Naive thymus-derived CD4-positive, alpha-beta T cell (primary cell): ENCODE measurements at regions not wholly inside any gene's neighbourhood (a gene's known extent, or its start where the extent isn't known, plus 50 kb on each side); places are given as distances from the start of the nearest gene placed in this dataset.

Experiments
- ATAC-seq: fragments of 150-1000 bp; cut with Tn5 transposase; 2 replicates; pipeline ENCODE4 v1.10.0; 2021; ENCODE audit warnings: mild to moderate bottlenecking, moderate library complexity
- CTCF ChIA-PET: fragments of 350-600 bp; sonication (Branson Sonifier 250); formaldehyde crosslinking; loops from one replicate; lab custom pipeline; 2021; ENCODE audit warnings: antibody characterized with exemption; lab: Charles Lee
- POLR2A ChIA-PET: fragments of 350-600 bp; sonication (Branson Sonifier 250); formaldehyde crosslinking; loops from one replicate; lab custom pipeline; 2021; ENCODE audit warnings: antibody characterized with exemption, inconsistent platforms; lab: Charles Lee
- DNase-seq, 9 donors: peaks; one replicate each; pipeline versions ENCODE4 v3.0.0 to v3.0.0-alpha.2; 2020 to 2022; ENCODE audit warnings: mixed read lengths in 1 of 9
- H3K27ac ChIP-seq: one replicate; pipeline ENCODE4 v1.7.0; 2013; ENCODE audit warnings: mild to moderate bottlenecking, low read depth, low read length, moderate library complexity
- H3K27me3 ChIP-seq, 2 donors: one replicate each; pipeline ENCODE4 v1.7.0; 2013; ENCODE audit warnings: low read length in 2 of 2, mild to moderate bottlenecking in 2 of 2, moderate library complexity in 2 of 2; ENCODE audit not compliant: control insufficient read depth in 2 of 2, insufficient read depth in 2 of 2
- H3K36me3 ChIP-seq, 3 experiments: 1 replicate in 2 of 3; 2 replicates in 1 of 3; pipeline ENCODE4 v1.7.0; 2013; ENCODE audit warnings: low read length in 3 of 3, mild to moderate bottlenecking in 3 of 3, moderate library complexity in 1 of 3; ENCODE audit not compliant: insufficient read depth in 3 of 3, control insufficient read depth in 2 of 3
- H3K4me1 ChIP-seq, 2 donors: one replicate each; pipeline ENCODE4 v1.7.0; 2013; ENCODE audit warnings: low read length in 2 of 2, mild to moderate bottlenecking in 2 of 2, moderate library complexity in 1 of 2; ENCODE audit not compliant: control insufficient read depth in 2 of 2, insufficient read depth in 2 of 2
- H3K4me3 ChIP-seq: 2 replicates; pipeline ENCODE4 v1.7.0; 2013; ENCODE audit warnings: mild to moderate bottlenecking, low read length
- H3K9me3 ChIP-seq, 3 experiments: 1 replicate in 2 of 3; 2 replicates in 1 of 3; pipeline ENCODE4 v1.7.0; 2013; ENCODE audit warnings: low read length in 3 of 3; ENCODE audit not compliant: control insufficient read depth in 2 of 3
- H3K27ac Mint-ChIP-seq, 9 donors: one replicate each; pipeline ENCODE4 v1.8.0; 2020 to 2022; ENCODE audit warnings: mixed read lengths in 9 of 9, mild to moderate bottlenecking in 8 of 9, moderate library complexity in 5 of 9, inconsistent platforms in 2 of 9
- H3K27me3 Mint-ChIP-seq, 5 donors: one replicate each; pipeline ENCODE4 v1.8.0; 2021 to 2022; ENCODE audit warnings: mixed read lengths in 5 of 5, mild to moderate bottlenecking in 1 of 5
- H3K36me3 Mint-ChIP-seq, 5 donors: one replicate each; pipeline ENCODE4 v1.8.0; 2020 to 2022; ENCODE audit warnings: mixed read lengths in 5 of 5, mild to moderate bottlenecking in 3 of 5, inconsistent platforms in 1 of 5
- H3K4me1 Mint-ChIP-seq, 7 donors: one replicate each; pipeline ENCODE4 v1.8.0; 2020 to 2022; ENCODE audit warnings: mixed read lengths in 7 of 7, mild to moderate bottlenecking in 3 of 7, inconsistent platforms in 1 of 7
- H3K4me3 Mint-ChIP-seq, 10 donors: one replicate each; pipeline ENCODE4 v1.8.0; 2020 to 2022; ENCODE audit warnings: mild to moderate bottlenecking in 10 of 10, mixed read lengths in 10 of 10, moderate library complexity in 6 of 10, inconsistent platforms in 2 of 10
- H3K9me3 Mint-ChIP-seq, 11 donors: one replicate each; pipeline ENCODE4 v1.8.0; 2020 to 2022; ENCODE audit warnings: mixed read lengths in 11 of 11, mild to moderate bottlenecking in 4 of 11, inconsistent platforms in 1 of 11, moderate library complexity in 1 of 11
- intact Hi-C, 2 donors: fragments of 100-400 bp; cut with micrococcal nuclease; formaldehyde crosslinking; loops; one replicate each; pipeline ENCODE4 v1.15.1; 2023

- Histone ChIP-seq H3K4me3 (no peak overlapping the region), H3K4me1 (no peaks in the 10 kb centered on the region), H3K36me3 (no peaks in the 10 kb centered on the region), H3K27ac (no peak overlapping the region), H3K27me3 (no peaks in the 10 kb centered on the region), H3K9me3 (no peaks in the 10 kb centered on the region)
- Mint-ChIP-seq H3K9me3 (peaks cover 0 to 11% (median 5%) of the 10 kb centered on the region in 11 donors), H3K27ac (no peak overlapping the region), H3K27me3 (peaks cover 0 to 16% (median 9%) of the 10 kb centered on the region in 5 donors), H3K4me1 (no peaks in the 10 kb centered on the region), H3K36me3 (no peaks in the 10 kb centered on the region), H3K4me3 (no peak overlapping the region)
- no peak for DNase-seq
- POLR2A ChIA-PET, result no interaction called here
- CTCF ChIA-PET, result no interaction called here
- no peak for ATAC-seq
- intact Hi-C loops, result no loop called here
Measured at GRCh38 chr10:29096303-29096824, 192.5 kb upstream of the LYZL1 start.

- intact Hi-C loops, result no loop called here
- POLR2A ChIA-PET, result no interaction called here
- H3K4me1 ChIP-seq, result no peaks in the 10 kb centered on the region
- no peak overlapping the region for H3K4me3 Mint-ChIP-seq
- no peaks in the 10 kb centered on the region for H3K27me3 ChIP-seq
- no peaks in the 10 kb centered on the region for H3K36me3 ChIP-seq
- CTCF ChIA-PET, result no interaction called here
- H3K27me3 Mint-ChIP-seq, result peaks cover 0 to 22% (median 19%) of the 10 kb centered on the region in 5 donors
- H3K4me3 ChIP-seq, result no peak overlapping the region
- H3K9me3 ChIP-seq, result no peaks in the 10 kb centered on the region
- ATAC-seq (no peak), DNase-seq (no peak)
- H3K27ac Mint-ChIP-seq, result no peak overlapping the region
- H3K4me1 Mint-ChIP-seq, result no peaks in the 10 kb centered on the region
- H3K36me3 Mint-ChIP-seq, result no peaks in the 10 kb centered on the region
- H3K9me3 Mint-ChIP-seq, result peaks cover 0 to 16% (median 5%) of the 10 kb centered on the region in 11 donors
- no peak overlapping the region for H3K27ac ChIP-seq
Measured at GRCh38 chr10:29098423-29098822, 190.4 kb upstream of the LYZL1 start.

DNA sequence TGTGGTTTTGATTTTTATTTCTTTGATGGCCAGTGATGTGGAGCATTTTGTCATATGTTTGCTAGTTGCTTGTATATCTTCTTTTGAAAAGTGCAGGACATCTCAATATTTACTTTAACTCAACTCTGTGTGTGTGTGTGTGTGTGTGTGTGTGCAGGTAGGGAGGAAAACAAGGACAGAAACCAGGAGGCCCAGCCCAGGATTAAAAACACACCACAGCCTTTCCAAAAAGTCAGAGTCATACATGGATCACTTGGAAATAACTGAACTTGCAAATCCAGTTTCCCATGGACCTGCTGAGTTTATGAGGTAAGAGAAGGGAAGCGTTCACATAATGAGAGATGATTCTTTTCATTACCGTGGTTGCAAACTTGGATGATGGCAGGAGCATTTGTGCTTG is 189.9 kb upstream of the LYZL1 start:
- H3K27me3 ChIP-seq, result no peaks in the 10 kb centered on the region
- intact Hi-C loops, result no loop called here
- no peak overlapping the region for H3K27ac ChIP-seq
- no peaks in the 10 kb centered on the region for H3K9me3 ChIP-seq
- Mint-ChIP-seq H3K4me1 (no peaks in the 10 kb centered on the region), H3K9me3 (peaks cover 0 to 16% (median 5%) of the 10 kb centered on the region in 11 donors), H3K27ac (no peak overlapping the region), H3K36me3 (no peaks in the 10 kb centered on the region), H3K27me3 (peaks cover 0 to 23% (median 19%) of the 10 kb centered on the region in 5 donors), H3K4me3 (no peak overlapping the region)
- no peak overlapping the region for H3K4me3 ChIP-seq
- POLR2A ChIA-PET, result no interaction called here
- H3K36me3 ChIP-seq, result no peaks in the 10 kb centered on the region
- CTCF ChIA-PET, result no interaction called here
- ATAC-seq, result no peak
- no peak for DNase-seq
- no peaks in the 10 kb centered on the region for H3K4me1 ChIP-seq

- Histone ChIP-seq H3K36me3 (no peaks in the 10 kb centered on the region), H3K27me3 (no peaks in the 10 kb centered on the region), H3K9me3 (no peaks in the 10 kb centered on the region), H3K4me1 (no peaks in the 10 kb centered on the region), H3K27ac (no peak overlapping the region), H3K4me3 (no peak overlapping the region)
- peaks cover 0 to 28% (median 19%) of the 10 kb centered on the region in 5 donors for H3K27me3 Mint-ChIP-seq
- no peak for ATAC-seq
- H3K27ac Mint-ChIP-seq, result no peak overlapping the region
- CTCF ChIA-PET, result no interaction called here
- intact Hi-C loops, result no loop called here
- H3K9me3 Mint-ChIP-seq, result peaks cover 0 to 16% (median 5%) of the 10 kb centered on the region in 11 donors
- no peak overlapping the region for H3K4me3 Mint-ChIP-seq
- POLR2A ChIA-PET, result no interaction called here
- H3K4me1 Mint-ChIP-seq, result no peaks in the 10 kb centered on the region
- no peak for DNase-seq
- no peaks in the 10 kb centered on the region for H3K36me3 Mint-ChIP-seq
Measured at GRCh38 chr10:29099415-29099814, 189.5 kb upstream of the LYZL1 start.

GRCh38 chr10:29100505-29100904 is 188.4 kb upstream of the LYZL1 start:
- H3K4me3 Mint-ChIP-seq, result no peak overlapping the region
- H3K36me3 Mint-ChIP-seq, result no peaks in the 10 kb centered on the region
- ChIA-PET POLR2A (no interaction called here), CTCF (no interaction called here)
- DNase-seq (no peak), ATAC-seq (no peak)
- H3K27me3 Mint-ChIP-seq, result peaks cover 0 to 33% (median 22%) of the 10 kb centered on the region in 5 donors
- intact Hi-C loops, result no loop called here
- Histone ChIP-seq H3K27ac (no peak overlapping the region), H3K27me3 (no peaks in the 10 kb centered on the region), H3K9me3 (no peaks in the 10 kb centered on the region), H3K4me3 (no peak overlapping the region), H3K4me1 (no peaks in the 10 kb centered on the region), H3K36me3 (no peaks in the 10 kb centered on the region)
- H3K4me1 Mint-ChIP-seq, result no peaks in the 10 kb centered on the region
- H3K27ac Mint-ChIP-seq, result no peak overlapping the region
- H3K9me3 Mint-ChIP-seq, result peaks cover 0 to 16% (median 5%) of the 10 kb centered on the region in 11 donors

GRCh38 chr10:29102233-29102632 is 186.6 kb upstream of the LYZL1 start:
- POLR2A ChIA-PET, result no interaction called here
- Histone ChIP-seq H3K27ac (no peak overlapping the region), H3K36me3 (no peaks in the 10 kb centered on the region), H3K27me3 (no peaks in the 10 kb centered on the region), H3K9me3 (no peaks in the 10 kb centered on the region), H3K4me1 (no peaks in the 10 kb centered on the region), H3K4me3 (no peak overlapping the region)
- peaks cover 0 to 36% (median 22%) of the 10 kb centered on the region in 5 donors for H3K27me3 Mint-ChIP-seq
- H3K4me1 Mint-ChIP-seq, result peaks cover 0 to 8% (median 0%) of the 10 kb centered on the region in 7 donors
- H3K36me3 Mint-ChIP-seq, result no peaks in the 10 kb centered on the region
- no peak overlapping the region for H3K4me3 Mint-ChIP-seq
- H3K27ac Mint-ChIP-seq, result no peak overlapping the region
- ATAC-seq (no peak), DNase-seq (no peak)
- H3K9me3 Mint-ChIP-seq, result peaks cover 0 to 16% (median 4%) of the 10 kb centered on the region in 11 donors
- CTCF ChIA-PET, result no interaction called here
- intact Hi-C loops, result no loop called here

DNA sequence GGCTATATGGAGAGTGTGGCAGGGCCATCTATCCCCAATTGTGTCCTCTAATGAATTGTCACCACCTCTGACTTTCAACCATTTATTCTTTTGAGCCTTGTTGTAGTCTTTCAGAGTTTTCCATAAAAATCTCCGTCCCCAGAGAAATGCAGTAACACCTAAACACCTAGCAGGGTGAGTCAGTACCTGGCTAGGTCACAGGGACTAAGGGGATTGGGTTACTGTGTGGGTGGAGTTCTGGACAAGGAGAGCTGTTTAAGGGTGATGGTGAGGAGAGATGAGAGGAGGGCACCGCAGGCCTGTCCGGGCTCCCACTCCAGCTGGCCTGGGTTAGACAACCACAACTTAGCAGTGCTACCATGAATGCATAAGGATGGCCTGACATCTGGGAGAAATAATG is 186.2 kb upstream of the LYZL1 start:
- ATAC-seq (no peak), DNase-seq (no peak)
- Histone ChIP-seq H3K4me3 (no peak overlapping the region), H3K36me3 (no peaks in the 10 kb centered on the region), H3K27ac (no peak overlapping the region), H3K4me1 (no peaks in the 10 kb centered on the region), H3K27me3 (no peaks in the 10 kb centered on the region), H3K9me3 (no peaks in the 10 kb centered on the region)
- intact Hi-C loops, result no loop called here
- CTCF ChIA-PET, result no interaction called here
- peaks cover 0 to 16% (median 4%) of the 10 kb centered on the region in 11 donors for H3K9me3 Mint-ChIP-seq
- no peak overlapping the region for H3K4me3 Mint-ChIP-seq
- no peak overlapping the region for H3K27ac Mint-ChIP-seq
- peaks cover 0 to 36% (median 22%) of the 10 kb centered on the region in 5 donors for H3K27me3 Mint-ChIP-seq
- POLR2A ChIA-PET, result no interaction called here
- H3K4me1 Mint-ChIP-seq, result peaks cover 0 to 8% (median 0%) of the 10 kb centered on the region in 7 donors
- no peaks in the 10 kb centered on the region for H3K36me3 Mint-ChIP-seq
